HepG2 (cell line): ENCODE measurements at regions not wholly inside any gene's neighbourhood (a gene's known extent, or its start where the extent isn't known, plus 50 kb on each side); places are given as distances from the start of the nearest gene placed in this dataset.

Source experiments
- CTCF ChIP-seq: sonication (generic); formaldehyde crosslinking; IDR thresholded peaks from 2 replicates; pipeline ENCODE4 v1.5.0; 2020; ENCODE audit warnings: mild to moderate bottlenecking, missing genetic modification reagents, moderate library complexity
- GPN1 ChIP-seq: sonication (generic); formaldehyde crosslinking; IDR thresholded peaks from 2 replicates; pipeline ENCODE4 v1.5.1; 2020; ENCODE audit warnings: missing genetic modification reagents, borderline replicate concordance
- HNRNPK ChIP-seq: fragments of 200-400 bp; formaldehyde crosslinking; IDR thresholded peaks from 2 replicates; pipeline ENCODE4 v1.6.1; 2018; ENCODE audit warnings: low read length, low read depth, moderate library complexity, mild to moderate bottlenecking; ENCODE audit not compliant: poor library complexity, severe bottlenecking
- KAT7 ChIP-seq: IDR thresholded peaks from 2 replicates; pipeline ENCODE4 v1.6.1; 2018; ENCODE audit warnings: borderline replicate concordance, missing compliant biosample characterization
- NFRKB ChIP-seq: fragments of 450-650 bp; IDR thresholded peaks from 2 replicates; pipeline ENCODE4 v1.6.1; 2017
- POLR2AphosphoS5 ChIP-seq: IDR thresholded peaks from 2 replicates; pipeline ENCODE4 v1.6.1; 2012; ENCODE audit warnings: low read depth, low read length
- ZBTB21 ChIP-seq: sonication (generic); formaldehyde crosslinking; IDR thresholded peaks from 2 replicates; pipeline ENCODE4 v1.4.0; 2020; ENCODE audit warnings: missing genetic modification reagents
- ZBTB33 ChIP-seq: sonication (generic); formaldehyde crosslinking; IDR thresholded peaks from 2 replicates; pipeline ENCODE4 v1.4.0; 2020; ENCODE audit warnings: missing genetic modification reagents
- ZFP62 ChIP-seq: sonication (generic); formaldehyde crosslinking; IDR thresholded peaks from 2 replicates; pipeline ENCODE4 v1.4.0; 2020; ENCODE audit warnings: missing genetic modification reagents
- ZNF256 ChIP-seq: sonication (generic); formaldehyde crosslinking; conservative IDR thresholded peaks from 2 replicates; pipeline ENCODE4 v1.4.0; 2020; ENCODE audit warnings: missing genetic modification reagents
- ZNF260 ChIP-seq: sonication (generic); formaldehyde crosslinking; IDR thresholded peaks from 2 replicates; pipeline ENCODE4 v1.4.0; 2020; ENCODE audit warnings: missing genetic modification reagents, low read depth, mild to moderate bottlenecking, borderline replicate concordance
- ZNF432 ChIP-seq: sonication (generic); formaldehyde crosslinking; IDR thresholded peaks from 2 replicates; pipeline ENCODE4 v1.5.0; 2020; ENCODE audit warnings: missing genetic modification reagents, mild to moderate bottlenecking, borderline replicate concordance
- ZNF484 ChIP-seq: sonication (generic); formaldehyde crosslinking; IDR thresholded peaks from 2 replicates; pipeline ENCODE4 v1.5.1; 2020; ENCODE audit warnings: mild to moderate bottlenecking, low read depth, missing genetic modification reagents, borderline replicate concordance
- ZNF629 ChIP-seq: sonication (generic); formaldehyde crosslinking; conservative IDR thresholded peaks from 2 replicates; pipeline ENCODE4 v1.5.0; 2020; ENCODE audit warnings: missing genetic modification reagents

- TF ChIP-seq ZFP62 (CRISPR knock-in tag) (no peak), CTCF (no peak), HNRNPK (no peak), POLR2AphosphoS5 (no peak), ZNF432 (CRISPR knock-in tag) (no peak), GPN1 (CRISPR knock-in tag) (no peak), ZNF260 (CRISPR knock-in tag) (no peak), ZNF629 (CRISPR knock-in tag) (no peak), NFRKB (no peak), ZNF484 (CRISPR knock-in tag) (no peak), ZNF256 (CRISPR knock-in tag) (no peak), KAT7 (CRISPR knock-in tag) (no peak), ZBTB21 (CRISPR knock-in tag) (no peak), ZBTB33 (CRISPR knock-in tag) (no peak)
Observed at GRCh38 chr9:91122755-91123154, 239.0 kb downstream of the AUH start.
